IMR-90 (cell line): ENCODE measurements at regions not wholly inside any gene's neighbourhood (a gene's known extent, or its start where the extent isn't known, plus 50 kb on each side); places are given as distances from the start of the nearest gene placed in this dataset.

ENCODE experiments used
- ATAC-seq: fragments of 200-7000 bp; cut with Tn5 transposase; 2 replicates; pipeline ENCODE4 v1.9.1; 2020; ENCODE audit warnings: low read depth, mild to moderate bottlenecking, moderate library complexity
- BruUV-seq: library from RNA; stranded (reverse); fragments of 400-500 nt; replicated peaks from 2 replicates; lab custom pipeline; 2021; lab: Mats Ljungman, UMichigan
- CTCF ChIA-PET: fragments of 300-600 bp; formaldehyde crosslinking; extraction: SDS; loops from one replicate; lab custom pipeline; 2021; ENCODE audit warnings: antibody characterized with exemption; lab: Yijun Ruan, JAX
- POLR2A ChIA-PET: fragments of 300-600 bp; sonication (Branson Sonifier 250); formaldehyde crosslinking; loops from one replicate; lab custom pipeline; 2022; ENCODE audit warnings: antibody characterized with exemption; ENCODE audit not compliant: unreplicated experiment; lab: Charles Lee
- DNase-seq: peaks from one replicate; pipeline ENCODE4 v3.0.0; 2013
- H2AFZ ChIP-seq: replicated peaks from 2 replicates; pipeline ENCODE3; 2013; ENCODE audit warnings: low read length, mild to moderate bottlenecking; ENCODE audit not compliant: poor library complexity
- H2AK5ac ChIP-seq: 2 replicates; pipeline ENCODE4 v1.6.1; 2013; ENCODE audit warnings: low read depth, low read length, inconsistent platforms
- H2AK9ac ChIP-seq: replicated peaks from 2 replicates; pipeline ENCODE3; 2013; ENCODE audit warnings: mild to moderate bottlenecking, low read depth, low read length, moderate library complexity; ENCODE audit not compliant: poor library complexity
- H2BK120ac ChIP-seq: 2 replicates; pipeline ENCODE4 v1.6.1; 2013; ENCODE audit warnings: low read depth, low read length, inconsistent platforms
- H2BK15ac ChIP-seq: 3 replicates; pipeline ENCODE4 v1.6.1; 2013; ENCODE audit warnings: low read depth, low read length, inconsistent platforms
- H2BK20ac ChIP-seq: 2 replicates; pipeline ENCODE4 v1.6.1; 2013; ENCODE audit warnings: low read depth, mild to moderate bottlenecking, inconsistent platforms, low read length, moderate library complexity
- H2BK5ac ChIP-seq: 2 replicates; pipeline ENCODE4 v1.6.1; 2013; ENCODE audit warnings: mild to moderate bottlenecking, low read depth, low read length, inconsistent platforms; ENCODE audit not compliant: poor library complexity, severe bottlenecking
- H3K14ac ChIP-seq: replicated peaks from 2 replicates; pipeline ENCODE4 v1.6.1; 2013; ENCODE audit warnings: low read depth, low read length, inconsistent platforms
- H3K18ac ChIP-seq: 2 replicates; pipeline ENCODE4 v1.6.1; 2013; ENCODE audit warnings: low read depth, low read length, control low read depth
- H3K23ac ChIP-seq: 2 replicates; pipeline ENCODE4 v1.6.1; 2013; ENCODE audit warnings: low read depth, low read length, inconsistent platforms
- H3K27ac ChIP-seq: 2 replicates; pipeline ENCODE4 v1.5.1; 2013; ENCODE audit warnings: mild to moderate bottlenecking, control low read depth, low read length; ENCODE audit not compliant: insufficient read depth
- H3K27me3 ChIP-seq: 2 replicates; pipeline ENCODE4 v1.6.1; 2013; ENCODE audit warnings: low read length; ENCODE audit not compliant: control insufficient read depth, insufficient read depth
- H3K36me3 ChIP-seq: 2 replicates; pipeline ENCODE4 v1.6.1; 2013; ENCODE audit warnings: low read length, mixed read lengths; ENCODE audit not compliant: control insufficient read depth, insufficient read depth
- H3K4ac ChIP-seq: 2 replicates; pipeline ENCODE4 v1.6.1; 2013; ENCODE audit warnings: low read depth, low read length, inconsistent platforms
- H3K4me1 ChIP-seq: 2 replicates; pipeline ENCODE4 v1.6.1; 2013; ENCODE audit warnings: low read length, mixed read lengths; ENCODE audit not compliant: control insufficient read depth, insufficient read depth
- H3K4me2 ChIP-seq: 2 replicates; pipeline ENCODE4 v1.6.1; 2013; ENCODE audit warnings: low read depth, mild to moderate bottlenecking, control low read depth, low read length, moderate library complexity
- H3K4me3 ChIP-seq: 2 replicates; pipeline ENCODE4 v1.5.1; 2013; ENCODE audit warnings: low read depth, mild to moderate bottlenecking, control low read depth, low read length, moderate library complexity; ENCODE audit not compliant: insufficient read depth
- H3K56ac ChIP-seq: 2 replicates; pipeline ENCODE4 v1.6.1; 2013; ENCODE audit warnings: low read length, inconsistent platforms; ENCODE audit not compliant: insufficient read depth; ENCODE audit errors: extremely low read depth
- H3K79me1 ChIP-seq, 2 experiments: 2 replicates each; pipeline ENCODE4 v1.6.1; 2013; ENCODE audit warnings: low read length in 2 of 2, inconsistent platforms in 1 of 2, low read depth in 1 of 2
- H3K9ac ChIP-seq: 2 replicates; pipeline ENCODE4 v1.6.1; 2013; ENCODE audit warnings: low read depth, low read length, control low read depth
- H3K9me1 ChIP-seq: 2 replicates; pipeline ENCODE4 v1.6.1; 2013; ENCODE audit warnings: low read length, inconsistent platforms; ENCODE audit not compliant: insufficient read depth
- H3K9me3 ChIP-seq: 2 replicates; pipeline ENCODE4 v1.6.1; 2013; ENCODE audit warnings: low read length; ENCODE audit not compliant: control insufficient read depth, insufficient read depth
- H4K20me1 ChIP-seq: 2 replicates; pipeline ENCODE4 v1.6.1; 2013; ENCODE audit warnings: low read length, inconsistent platforms; ENCODE audit not compliant: insufficient read depth
- H4K5ac ChIP-seq: 2 replicates; pipeline ENCODE4 v1.6.1; 2013; ENCODE audit warnings: mild to moderate bottlenecking, low read depth, low read length, control low read depth
- H4K8ac ChIP-seq, 2 experiments: 2 replicates each; pipeline ENCODE4 v1.6.1; 2013; ENCODE audit warnings: low read depth in 2 of 2, low read length in 2 of 2, control low read depth in 1 of 2, inconsistent platforms in 1 of 2
- H4K91ac ChIP-seq: 2 replicates; pipeline ENCODE4 v1.6.1; 2013; ENCODE audit warnings: low read depth, low read length, inconsistent platforms; ENCODE audit not compliant: insufficient read depth
- BHLHE40 ChIP-seq: fragments of 150-350 bp; IDR thresholded peaks from 2 replicates; pipeline ENCODE4 v1.6.1; 2016; ENCODE audit warnings: mild to moderate bottlenecking, low read depth, low read length
- CEBPB ChIP-seq: IDR thresholded peaks from 2 replicates; pipeline ENCODE4 v1.6.1; 2012; ENCODE audit warnings: low read depth, low read length, improper control_type of control experiment
- CHD1 ChIP-seq: IDR thresholded peaks from 2 replicates; pipeline ENCODE4 v1.6.1; 2012; ENCODE audit warnings: low read depth, low read length, improper control_type of control experiment
- CTCF ChIP-seq: conservative IDR thresholded peaks from 2 replicates; pipeline ENCODE4 v1.5.1; 2012; ENCODE audit warnings: mild to moderate bottlenecking, low read depth, low read length, improper control_type of control experiment
- FOS ChIP-seq: fragments of 150-350 bp; IDR thresholded peaks from 2 replicates; pipeline ENCODE4 v1.6.1; 2016; ENCODE audit warnings: low read depth, low read length
- MAFK ChIP-seq: IDR thresholded peaks from 2 replicates; pipeline ENCODE4 v1.6.1; 2012; ENCODE audit warnings: low read depth, low read length, improper control_type of control experiment
- MAZ ChIP-seq: IDR thresholded peaks from 2 replicates; pipeline ENCODE4 v1.6.1; 2012; ENCODE audit warnings: low read depth, mild to moderate bottlenecking, low read length, improper control_type of control experiment, moderate library complexity, borderline replicate concordance
- MXI1 ChIP-seq: IDR thresholded peaks from 2 replicates; pipeline ENCODE4 v1.6.1; 2012; ENCODE audit warnings: low read depth, mild to moderate bottlenecking, low read length, moderate library complexity, borderline replicate concordance
- NFE2L2 ChIP-seq: fragments of 150-350 bp; IDR thresholded peaks from 2 replicates; pipeline ENCODE4 v1.6.1; 2016; ENCODE audit warnings: low read depth, mild to moderate bottlenecking, low read length
- POLR2A ChIP-seq: IDR thresholded peaks from 2 replicates; pipeline ENCODE4 v1.6.1; 2012; ENCODE audit warnings: mild to moderate bottlenecking, low read depth, low read length
- RAD21 ChIP-seq: IDR thresholded peaks from 2 replicates; pipeline ENCODE4 v1.6.1; 2012; ENCODE audit warnings: low read length, improper control_type of control experiment
- RCOR1 ChIP-seq: IDR thresholded peaks from 2 replicates; pipeline ENCODE4 v1.6.1; 2012; ENCODE audit warnings: mild to moderate bottlenecking, low read length, improper control_type of control experiment; ENCODE audit not compliant: insufficient replicate concordance
- RFX5 ChIP-seq: IDR thresholded peaks from 2 replicates; pipeline ENCODE4 v1.8.0; 2012; ENCODE audit warnings: low read depth, mild to moderate bottlenecking, low read length, moderate library complexity
- SMC3 ChIP-seq: fragments of 150-350 bp; IDR thresholded peaks from 2 replicates; pipeline ENCODE4 v1.6.1; 2016; ENCODE audit warnings: low read depth, mild to moderate bottlenecking, antibody characterized with exemption, low read length, moderate library complexity
- WGBS, 2 experiments: methylation state at CpG; one replicate each; pipeline versions ENCODE4 v1.1.5 to v1.1.7; 2013; ENCODE audit warnings: missing lambda C conversion rate in 2 of 2; ENCODE audit not compliant: insufficient read length in 1 of 2; ENCODE audit errors: extremely low coverage in 2 of 2; 5-methylcytosine and 5-hydroxymethylcytosine counted together
- dilution Hi-C: fragments of 300-500 bp; cut with HindIII; formaldehyde crosslinking; loops from one replicate; pipeline ENCODE4 v1.14.3; 2018; ENCODE audit warnings: low sequenced_read_pairs; ENCODE audit not compliant: unreplicated experiment
- in situ Hi-C: fragments of 300-500 bp; cut with MboI; formaldehyde crosslinking; loops from 3 replicates; pipeline ENCODE4 v1.14.3; 2019; ENCODE audit warnings: low sequenced_read_pairs, inconsistent platforms, mixed read lengths
- intact Hi-C: fragments of 100-400 bp; cut with micrococcal nuclease; formaldehyde crosslinking; loops from 2 replicates; pipeline ENCODE4 v1.10.0; 2022
- TF ChIP-seq, protein P1 (sequence below): fragments of 150-350 bp; IDR thresholded peaks from 2 replicates; pipeline ENCODE4 v1.6.1; 2016; ENCODE audit warnings: low read depth, mild to moderate bottlenecking, low read length, moderate library complexity, borderline replicate concordance

DNA sequence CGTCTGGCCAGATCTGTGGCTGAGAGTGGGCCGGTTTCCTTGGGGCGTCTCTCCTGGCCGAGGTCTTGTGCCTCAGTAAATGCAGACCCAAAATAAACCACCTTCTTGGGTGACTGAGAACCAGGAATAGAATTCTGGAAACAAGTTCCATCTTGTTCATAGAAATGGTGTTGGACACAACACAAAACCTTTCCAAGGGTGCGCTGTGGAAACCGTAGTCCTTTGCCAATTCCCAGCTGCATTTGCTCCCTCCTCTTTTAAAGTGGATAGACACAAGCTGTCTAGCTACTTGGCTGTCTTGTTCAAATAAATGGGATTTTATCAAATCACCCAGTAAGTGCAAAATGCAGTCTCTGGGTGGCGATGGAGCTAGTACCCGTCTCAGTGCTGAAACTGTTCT lies 300.2 kb downstream of the SHANK2 start:
- no peak for ATAC-seq
- in situ Hi-C loops = no loop called here
- intact Hi-C loops = no loop called here

More for the DNA sequence above, 300.2 kb downstream of the SHANK2 start:
- H3K4me1 ChIP-seq = no peaks in the 10 kb centered on the region
- no peak overlapping the region for H2BK5ac ChIP-seq
- no peak overlapping the region for H2AK9ac ChIP-seq
- no peak overlapping the region for H3K27ac ChIP-seq
- no peak overlapping the region for H2BK15ac ChIP-seq
- ChIA-PET POLR2A (no interaction called here), CTCF (no interaction called here)
- no peak overlapping the region for H3K4me3 ChIP-seq
- no peaks in the 10 kb centered on the region for H3K9me1 ChIP-seq
- H4K20me1 ChIP-seq = no peaks in the 10 kb centered on the region; the same call in 1 of the 2 replicates
- H3K9ac ChIP-seq = no peak overlapping the region
- no peak overlapping the region for H2BK20ac ChIP-seq
- TF ChIP-seq CHD1 (no peak), MAZ (no peak), CEBPB (no peak), RAD21 (no peak), FOS (no peak), MXI1 (no peak), RFX5 (no peak), CTCF (no peak), RCOR1 (no peak), NFE2L2 (no peak), MAFK (no peak), SMC3 (no peak), BHLHE40 (no peak), POLR2A (no peak)
- TF ChIP-seq, protein P1, sequence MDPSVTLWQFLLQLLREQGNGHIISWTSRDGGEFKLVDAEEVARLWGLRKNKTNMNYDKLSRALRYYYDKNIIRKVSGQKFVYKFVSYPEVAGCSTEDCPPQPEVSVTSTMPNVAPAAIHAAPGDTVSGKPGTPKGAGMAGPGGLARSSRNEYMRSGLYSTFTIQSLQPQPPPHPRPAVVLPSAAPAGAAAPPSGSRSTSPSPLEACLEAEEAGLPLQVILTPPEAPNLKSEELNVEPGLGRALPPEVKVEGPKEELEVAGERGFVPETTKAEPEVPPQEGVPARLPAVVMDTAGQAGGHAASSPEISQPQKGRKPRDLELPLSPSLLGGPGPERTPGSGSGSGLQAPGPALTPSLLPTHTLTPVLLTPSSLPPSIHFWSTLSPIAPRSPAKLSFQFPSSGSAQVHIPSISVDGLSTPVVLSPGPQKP = no peak
- H3K14ac ChIP-seq = no peak overlapping the region
- no peak overlapping the region for H3K18ac ChIP-seq
- H2AK5ac ChIP-seq = no peak overlapping the region
- H4K8ac ChIP-seq = no peak overlapping the region
- DNase-seq = no peak
- no peak overlapping the region for H3K4ac ChIP-seq
- H3K9me3 ChIP-seq = no peaks in the 10 kb centered on the region; the same call in 1 of the 2 replicates
- BruUV-seq = no TSS peak
- H3K56ac ChIP-seq = no peak overlapping the region
- no peak overlapping the region for H3K4me2 ChIP-seq
- H3K36me3 ChIP-seq = no peaks in the 10 kb centered on the region
- no peak overlapping the region for H3K23ac ChIP-seq
- H3K27me3 ChIP-seq = no peaks in the 10 kb centered on the region
- dilution Hi-C loops = no loop called here
- no peak overlapping the region for H4K91ac ChIP-seq
- 80% methylated on average over 2 of the region's 8 CpGs; no CpG with 5 or more reads in 1 of the 2 experiments for WGBS, 2 experiments
- H3K79me1 ChIP-seq = no peaks in the 10 kb centered on the region; a peak in 1 of 4 replicates
- H2AFZ ChIP-seq = no peak overlapping the region
- no peak overlapping the region for H2BK120ac ChIP-seq
- H4K5ac ChIP-seq = no peak overlapping the region
